GF-D8 (cell line): ENCODE measurements at regions not wholly inside any gene's neighbourhood (a gene's known extent, or its start where the extent isn't known, plus 50 kb on each side); places are given as distances from the start of the nearest gene placed in this dataset.

Source experiments
- DNase-seq: peaks from one replicate; lab custom pipeline; 2025; lab: John Stamatoyannopoulos, UW

DNA sequence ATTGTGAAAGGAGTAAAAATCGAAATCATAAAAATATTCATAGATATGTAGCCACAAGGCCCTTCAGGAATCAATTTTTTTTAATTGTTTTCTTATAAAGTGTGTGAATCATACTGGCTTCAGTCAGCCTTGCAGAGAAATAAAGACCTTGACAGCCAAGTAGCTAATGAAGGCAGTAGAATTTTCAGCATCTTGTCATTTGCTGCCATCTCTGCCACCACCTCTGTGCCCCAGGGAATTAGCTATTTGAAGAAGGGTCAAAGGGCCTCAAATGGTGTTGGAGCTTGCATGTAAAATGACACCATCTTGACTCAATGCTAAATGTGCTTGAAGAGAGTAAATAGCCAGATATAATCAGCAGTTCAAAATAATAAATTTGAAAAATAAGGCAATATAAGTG, 359.4 kb upstream of the DCN start:
- DNase-seq, result no peak

- no peak for DNase-seq
Measured at GRCh38 chr12:91538418-91538817, 355.8 kb upstream of the DCN start.

GRCh38 chr12:91533366-91533765, 350.7 kb upstream of the DCN start:
- no peak for DNase-seq

- no peak for DNase-seq
Measured at GRCh38 chr12:91529829-91530228, 347.2 kb upstream of the DCN start.

GRCh38 chr12:91523831-91524230, 341.2 kb upstream of the DCN start:
- no peak for DNase-seq

- DNase-seq, result no peak
Measured at GRCh38 chr12:91516695-91517047, 334.1 kb upstream of the DCN start.

DNA sequence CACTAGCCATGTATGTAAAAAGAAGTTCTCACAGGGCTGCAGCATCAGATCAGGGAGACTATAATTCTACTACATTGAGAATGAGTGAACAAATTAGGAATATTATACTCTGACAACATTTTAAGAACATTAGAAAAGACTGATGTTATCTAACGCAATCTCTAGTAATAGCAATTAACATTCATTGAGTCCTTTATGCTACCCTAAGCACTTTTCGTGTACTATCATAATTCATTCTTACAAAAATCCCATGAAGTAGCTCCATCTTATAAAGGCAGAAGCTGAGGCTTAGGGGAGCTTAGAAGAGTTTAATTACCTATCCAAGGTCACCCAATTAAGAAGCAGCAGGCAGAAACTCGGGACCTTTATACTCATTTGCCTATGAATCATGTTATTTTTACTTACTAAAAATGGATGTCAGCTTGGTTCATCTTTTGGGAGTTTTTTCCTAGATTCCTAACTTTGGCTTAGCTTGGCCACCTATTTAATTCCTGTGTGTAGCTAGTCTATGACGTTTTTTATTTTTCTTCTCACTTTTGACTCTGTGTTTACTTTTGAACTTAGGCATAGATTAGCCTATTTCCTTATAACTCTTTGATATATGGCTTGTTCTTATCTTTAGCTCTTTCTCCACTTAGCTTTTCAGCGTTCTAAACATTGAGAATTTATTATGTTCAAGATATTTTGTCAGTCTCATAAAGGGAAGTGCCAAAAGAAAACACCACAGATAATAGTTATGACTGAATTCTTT, 333.5 kb upstream of the DCN start:
- DNase-seq, result no peak

- no peak for DNase-seq
Measured at GRCh38 chr12:91513313-91513712, 330.7 kb upstream of the DCN start.

DNA sequence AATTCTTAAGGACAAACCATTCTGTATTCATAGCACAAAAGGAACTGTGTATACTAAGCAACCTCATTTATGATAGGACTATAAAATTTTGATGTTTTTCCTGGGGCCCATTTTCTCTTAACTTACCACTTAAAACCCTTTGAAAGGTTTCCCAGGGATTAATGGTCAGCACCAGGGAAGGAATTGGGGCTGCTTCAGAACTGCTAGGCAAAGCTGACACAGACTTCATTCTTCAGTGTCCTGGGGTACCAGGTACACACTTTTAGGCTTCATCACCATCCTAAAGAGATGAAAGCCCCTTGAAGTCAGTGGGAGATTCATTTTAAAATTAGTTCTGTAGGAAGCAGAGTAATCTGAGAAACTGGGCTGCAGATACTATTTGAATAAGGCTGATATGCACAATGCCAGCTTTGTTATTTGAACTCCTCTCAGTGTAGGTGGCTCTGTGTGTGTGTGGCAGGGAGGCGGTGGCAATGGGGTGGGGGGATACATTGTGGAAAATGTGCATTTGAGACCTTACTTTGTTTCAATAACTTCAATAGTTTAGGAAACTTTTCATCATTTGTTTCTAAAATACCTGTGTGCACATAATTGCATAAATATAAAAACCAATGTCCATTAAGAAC, 329.3 kb upstream of the DCN start:
- no peak for DNase-seq

GRCh38 chr12:91507754-91508153, 325.1 kb upstream of the DCN start:
- DNase-seq, result no peak

DNA sequence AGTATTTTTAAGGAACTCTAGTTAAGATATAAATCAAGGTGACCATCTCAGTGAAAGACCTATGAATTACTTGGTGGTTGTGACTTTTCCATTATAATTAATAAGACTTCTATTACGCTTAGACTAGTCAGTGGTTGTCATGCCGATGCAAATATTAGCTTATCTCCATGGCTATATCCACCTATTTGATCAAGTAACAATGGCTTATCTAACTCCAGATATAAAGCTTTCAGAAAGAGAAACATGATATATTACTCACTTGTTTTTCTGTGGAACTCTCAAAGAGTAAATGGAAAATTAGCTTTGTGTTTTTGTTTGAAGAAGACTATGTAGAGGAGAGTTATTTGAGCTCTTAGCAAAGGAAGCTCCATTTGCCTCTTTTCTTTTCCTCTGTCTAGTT, 323.8 kb upstream of the DCN start:
- DNase-seq, result no peak

- DNase-seq, result no peak
Measured at GRCh38 chr12:91505006-91505405, 322.4 kb upstream of the DCN start.

GRCh38 chr12:91502208-91502607, 319.6 kb upstream of the DCN start:
- no peak for DNase-seq

DNA sequence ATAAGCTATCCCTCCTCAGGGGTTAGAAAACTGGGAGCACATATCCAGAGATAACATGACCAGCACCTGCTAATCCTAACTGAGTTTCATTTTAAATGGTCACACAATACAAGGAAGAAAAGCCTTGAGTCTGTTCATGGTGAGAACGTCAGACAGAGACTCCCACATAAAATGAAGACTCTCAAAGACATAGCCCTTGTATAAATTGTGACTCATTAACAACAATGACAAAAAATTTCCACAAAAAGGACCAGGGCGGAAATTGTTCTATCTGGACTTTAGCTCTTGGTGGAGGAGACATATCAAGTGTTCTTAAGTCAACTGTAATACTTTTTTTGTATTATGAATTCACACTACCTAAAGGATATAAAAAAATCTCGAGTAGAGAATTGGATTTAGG, 313.7 kb upstream of the DCN start:
- no peak for DNase-seq

- DNase-seq, result no peak
Measured at GRCh38 chr12:91493308-91493707, 310.7 kb upstream of the DCN start.

- DNase-seq, result no peak
Measured at GRCh38 chr12:91492648-91493047, 310.0 kb upstream of the DCN start.

GRCh38 chr12:91490667-91491311, 308.2 kb upstream of the DCN start:
- no peak for DNase-seq

DNA sequence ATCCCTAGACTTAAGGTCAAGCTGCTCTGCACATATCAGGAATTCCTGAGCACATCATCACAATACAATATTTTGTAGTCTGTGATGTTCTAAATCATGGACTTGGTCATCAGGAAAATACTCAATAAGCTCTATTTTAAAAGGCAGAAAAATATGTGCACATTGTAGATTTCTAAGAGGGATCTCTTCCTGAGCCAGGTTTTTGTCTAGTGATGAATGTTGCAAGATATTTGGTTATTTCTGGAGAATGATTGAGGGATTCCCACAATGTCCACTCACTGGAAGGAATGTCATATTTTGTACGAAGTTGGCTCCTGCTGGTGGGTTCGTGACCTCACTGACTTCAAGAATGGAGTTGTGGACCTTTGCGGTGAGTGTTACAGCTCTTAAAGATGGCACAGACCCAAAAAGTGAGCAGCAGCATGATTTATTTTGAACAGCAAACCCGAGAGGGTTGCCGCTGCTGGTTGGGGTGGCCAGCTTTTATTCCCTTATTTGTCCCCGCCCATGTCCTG, 300.9 kb upstream of the DCN start:
- DNase-seq, result no peak

GRCh38 chr12:91482231-91482630, 299.6 kb upstream of the DCN start:
- no peak for DNase-seq

- no peak for DNase-seq
Measured at GRCh38 chr12:91478500-91478899, 295.9 kb upstream of the DCN start.

GRCh38 chr12:91467686-91468085, 285.1 kb upstream of the DCN start:
- DNase-seq, result no peak

GRCh38 chr12:91461061-91461460, 278.4 kb upstream of the DCN start:
- no peak for DNase-seq

DNA sequence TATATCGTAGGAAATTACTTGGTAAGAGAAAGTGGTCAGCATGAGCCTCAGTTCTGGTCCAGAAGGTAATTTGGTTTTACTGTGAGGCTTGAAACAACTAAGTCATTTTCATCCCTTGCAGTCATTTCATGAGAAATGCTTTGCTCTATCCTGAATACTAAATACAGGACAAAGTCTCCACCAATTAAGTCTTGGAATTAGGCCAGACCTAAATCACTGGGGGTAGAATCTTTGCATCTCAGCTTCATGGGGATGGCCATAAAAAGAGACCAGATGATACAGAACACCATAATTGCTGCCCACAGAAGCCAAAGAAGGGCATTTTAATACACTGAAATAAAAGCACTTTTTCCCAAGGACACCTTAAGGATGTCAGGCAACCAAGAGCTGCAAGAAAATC, 277.9 kb upstream of the DCN start:
- no peak for DNase-seq
